Activated effector memory CD4-positive, alpha-beta T cell treated with Interleukin-2 at 50 U/mL for 16 hours (primary cell): ENCODE measurements at regions not wholly inside any gene's neighbourhood (a gene's known extent, or its start where the extent isn't known, plus 50 kb on each side); places are given as distances from the start of the nearest gene placed in this dataset.

ENCODE experiments used
- DNase-seq: peaks from one replicate; pipeline ENCODE4 v3.0.0-alpha.2; 2020

GRCh38 chr10:4661511-4662255 is 164.3 kb upstream of the AKR1E2 start:
- DNase-seq: no peak

- no peak for DNase-seq
Observed at GRCh38 chr10:4658777-4659176, 167.2 kb upstream of the AKR1E2 start.

GRCh38 chr10:4656576-4657194 is 169.3 kb upstream of the AKR1E2 start:
- peak; percentile 29 for DNase-seq

GRCh38 chr10:4655879-4656278 is 170.1 kb upstream of the AKR1E2 start:
- DNase-seq: no peak

GRCh38 chr10:4655406-4655805 is 170.6 kb upstream of the AKR1E2 start:
- DNase-seq: no peak

- no peak for DNase-seq
Observed at GRCh38 chr10:4654496-4654895, 171.5 kb upstream of the AKR1E2 start.

- DNase-seq: no peak
Observed at GRCh38 chr10:4653160-4653559, 172.8 kb upstream of the AKR1E2 start.

- no peak for DNase-seq
Observed at GRCh38 chr10:4652111-4653010, 173.6 kb upstream of the AKR1E2 start.

- DNase-seq: no peak
Observed at GRCh38 chr10:4651404-4652037, 174.5 kb upstream of the AKR1E2 start.

GRCh38 chr10:4650582-4650981 is 175.4 kb upstream of the AKR1E2 start:
- DNase-seq: no peak

- no peak for DNase-seq
Observed at GRCh38 chr10:4649886-4650508, 176.0 kb upstream of the AKR1E2 start.

GRCh38 chr10:4649471-4649870 is 176.5 kb upstream of the AKR1E2 start:
- no peak for DNase-seq

- DNase-seq: no peak
Observed at GRCh38 chr10:4648999-4649398, 177.0 kb upstream of the AKR1E2 start.

GRCh38 chr10:4647109-4647785 is 178.8 kb upstream of the AKR1E2 start:
- DNase-seq: no peak

GRCh38 chr10:4646547-4646946 is 179.5 kb upstream of the AKR1E2 start:
- DNase-seq: no peak

- no peak for DNase-seq
Observed at GRCh38 chr10:4645836-4646235, 180.2 kb upstream of the AKR1E2 start.

- no peak for DNase-seq
Observed at GRCh38 chr10:4643471-4643870, 182.5 kb upstream of the AKR1E2 start.

- no peak for DNase-seq
Observed at GRCh38 chr10:4639960-4640359, 186.0 kb upstream of the AKR1E2 start.

- DNase-seq: no peak
Observed at GRCh38 chr10:4638099-4638498, 187.9 kb upstream of the AKR1E2 start.

- no peak for DNase-seq
Observed at GRCh38 chr10:4637657-4638056, 188.3 kb upstream of the AKR1E2 start.

- DNase-seq: no peak
Observed at GRCh38 chr10:4635883-4636282, 190.1 kb upstream of the AKR1E2 start.

GRCh38 chr10:4635388-4635787 is 190.6 kb upstream of the AKR1E2 start:
- DNase-seq: no peak
